ENCODE measurements at regions not wholly inside any gene's neighbourhood (a gene's known extent, or its start where the extent isn't known, plus 50 kb on each side); places are given as distances from the start of the nearest gene placed in this dataset.

DNA sequence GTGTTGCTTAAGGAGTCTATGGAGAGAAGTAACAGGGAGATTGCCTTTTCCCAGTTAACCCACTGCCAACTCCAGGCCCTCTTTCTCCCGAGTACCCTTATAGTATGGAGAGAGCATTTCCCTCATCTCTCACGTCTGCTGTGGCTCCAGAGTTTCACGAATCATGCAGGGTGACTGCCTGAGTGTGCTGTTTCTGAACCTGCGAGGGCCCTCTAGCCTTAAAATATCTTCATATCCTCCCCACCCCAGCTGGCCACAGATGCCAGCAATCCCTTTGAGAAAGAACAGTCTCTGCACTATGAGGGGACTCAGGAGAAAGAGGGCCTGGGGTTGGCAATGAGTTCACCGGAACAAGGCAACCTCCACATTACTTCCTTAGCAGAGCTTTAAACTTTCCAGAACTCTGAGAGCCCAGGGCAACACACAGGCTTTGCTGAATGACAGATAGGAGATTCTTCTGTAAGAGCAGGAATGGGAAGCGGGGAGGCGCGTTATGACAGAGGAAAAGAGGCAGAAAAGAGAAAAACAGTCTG, 81.6 kb upstream of the ANKH start:
- H3K36me3 Mint-ChIP-seq (ENCODE audit: low read depth) = no peaks in the 10 kb centered on the region
- H3K4me1 Mint-ChIP-seq (ENCODE audit: low read depth) = no peaks in the 10 kb centered on the region
- H3K9me3 Mint-ChIP-seq = no peaks in the 10 kb centered on the region
- H3K4me3 Mint-ChIP-seq = no peak overlapping the region
- H3K27me3 Mint-ChIP-seq (ENCODE audit: low read depth) = no peaks in the 10 kb centered on the region
- no peak overlapping the region for H3K27ac Mint-ChIP-seq
- DNase-seq (ENCODE audit: low spot score) = no peak

DNA sequence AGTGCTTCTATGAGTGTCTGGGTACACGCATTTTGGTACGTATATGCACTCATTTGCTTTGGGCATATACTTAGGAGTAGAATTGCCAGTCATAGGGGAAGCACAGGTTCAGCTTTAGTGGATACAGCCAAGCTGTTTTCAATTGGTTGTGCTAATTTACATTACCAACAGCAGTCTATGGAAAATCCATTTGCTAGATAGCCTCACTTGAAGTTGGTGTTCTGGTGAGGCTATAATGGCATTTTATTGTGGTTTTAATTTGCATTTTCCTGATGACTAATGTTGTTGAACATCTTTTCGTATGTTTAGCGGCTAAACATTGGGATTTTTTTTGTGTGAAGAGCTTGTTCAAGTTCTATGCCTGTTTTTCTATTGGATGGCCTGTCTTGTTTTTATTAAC, 76.8 kb upstream of the ANKH start:
- H3K36me3 Mint-ChIP-seq (ENCODE audit: low read depth) = no peaks in the 10 kb centered on the region
- no peak for DNase-seq (ENCODE audit: low spot score)

DNA sequence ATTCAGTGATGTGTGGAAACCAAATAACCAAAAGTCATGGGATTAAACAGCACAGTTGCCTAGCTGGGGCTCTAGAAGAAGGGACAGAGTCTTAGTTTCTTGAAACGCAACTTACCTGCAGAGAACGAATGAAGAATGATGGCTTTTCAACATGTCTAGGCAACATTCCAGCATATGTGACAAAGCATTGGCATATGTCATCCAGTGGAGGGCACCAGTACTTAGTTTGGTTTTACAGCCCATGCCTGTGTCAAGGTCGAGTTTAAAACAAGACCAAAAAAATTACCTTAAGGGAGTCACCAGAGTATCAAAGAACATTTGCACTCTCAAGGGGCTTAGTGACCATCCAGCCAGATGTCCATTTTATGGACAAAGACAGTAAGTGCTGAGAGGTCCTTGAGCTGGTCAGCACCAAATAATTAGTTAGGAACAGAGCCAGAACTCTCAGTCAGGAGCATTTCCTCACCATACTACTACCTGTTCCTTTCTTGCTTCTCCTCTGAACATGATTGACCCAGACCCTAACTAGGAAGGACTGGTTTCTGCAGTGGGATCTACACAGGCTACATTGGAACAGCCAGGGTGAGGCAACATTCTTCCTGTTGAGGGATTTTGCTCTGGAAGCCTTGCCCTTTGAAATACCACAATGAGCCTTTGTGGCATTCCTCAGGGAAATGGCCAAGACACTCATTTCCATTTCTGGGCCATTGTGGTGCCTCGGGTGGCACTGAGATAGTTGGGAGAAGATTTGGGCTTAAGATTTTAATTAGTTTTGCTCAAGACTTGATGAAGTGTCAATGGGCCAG, 75.4 kb upstream of the ANKH start:
- H3K9me3 Mint-ChIP-seq = no peaks in the 10 kb centered on the region
- peaks cover 5% of the 10 kb centered on the region for H3K4me1 Mint-ChIP-seq (ENCODE audit: low read depth)
- H3K4me3 Mint-ChIP-seq = no peak overlapping the region
- peak; percentile 10 for DNase-seq (ENCODE audit: low spot score)
- no peaks in the 10 kb centered on the region for H3K36me3 Mint-ChIP-seq (ENCODE audit: low read depth)
- H3K27ac Mint-ChIP-seq = no peak overlapping the region
- no peaks in the 10 kb centered on the region for H3K27me3 Mint-ChIP-seq (ENCODE audit: low read depth)

More for the DNA sequence above, 76.8 kb upstream of the ANKH start:
- Mint-ChIP-seq H3K4me1 (ENCODE audit: low read depth) (peaks cover 5% of the 10 kb centered on the region), H3K27me3 (ENCODE audit: low read depth) (no peaks in the 10 kb centered on the region), H3K4me3 (no peak overlapping the region), H3K27ac (no peak overlapping the region), H3K9me3 (no peaks in the 10 kb centered on the region)

DNA sequence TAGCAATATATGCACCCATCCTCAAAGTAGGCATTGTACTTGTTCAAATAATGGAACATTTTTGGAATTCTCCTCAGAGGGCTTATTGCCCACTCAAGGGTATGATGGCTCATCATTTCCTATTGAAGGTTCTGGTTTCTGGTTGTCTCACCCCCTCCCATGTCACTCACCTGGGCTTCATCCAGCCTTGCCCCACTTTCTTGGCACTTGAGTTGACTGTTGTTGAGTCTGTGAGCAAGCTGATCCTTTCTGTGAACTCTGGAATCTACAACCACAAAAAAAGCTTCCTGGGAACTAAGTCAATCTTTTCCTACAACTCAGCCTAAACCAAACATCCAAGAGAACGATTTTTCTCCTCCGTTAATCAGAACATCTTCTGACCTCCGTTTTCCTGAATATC, 73.9 kb upstream of the ANKH start:
- Mint-ChIP-seq H3K9me3 (no peaks in the 10 kb centered on the region), H3K27me3 (ENCODE audit: low read depth) (no peaks in the 10 kb centered on the region), H3K36me3 (ENCODE audit: low read depth) (no peaks in the 10 kb centered on the region), H3K4me1 (ENCODE audit: low read depth) (peaks cover 5% of the 10 kb centered on the region), H3K4me3 (no peak overlapping the region), H3K27ac (no peak overlapping the region)
- no peak for DNase-seq (ENCODE audit: low spot score)

DNA sequence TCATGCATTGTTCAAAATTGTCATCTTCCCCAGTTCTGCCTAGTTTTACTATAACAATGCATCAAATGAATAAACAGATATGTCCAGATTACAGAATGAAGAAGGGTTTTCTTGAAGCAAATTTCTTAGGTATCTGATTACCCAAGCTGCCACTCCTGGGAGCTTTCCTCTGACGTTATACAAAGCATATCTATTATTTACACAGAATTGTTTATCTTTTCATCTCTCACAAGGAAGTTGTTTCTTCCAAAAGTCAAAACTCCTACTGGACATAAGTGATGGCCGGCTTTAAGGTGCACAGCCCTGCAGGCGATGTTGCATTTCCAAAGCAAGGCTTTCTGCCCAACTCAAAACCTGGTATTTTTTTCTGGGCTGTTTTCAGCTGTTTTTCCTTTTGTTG, 73.4 kb upstream of the ANKH start:
- H3K27ac Mint-ChIP-seq = no peak overlapping the region
- no peaks in the 10 kb centered on the region for H3K27me3 Mint-ChIP-seq (ENCODE audit: low read depth)
- no peak overlapping the region for H3K4me3 Mint-ChIP-seq
- peaks cover 5% of the 10 kb centered on the region for H3K4me1 Mint-ChIP-seq (ENCODE audit: low read depth)
- H3K9me3 Mint-ChIP-seq = no peaks in the 10 kb centered on the region
- H3K36me3 Mint-ChIP-seq (ENCODE audit: low read depth) = no peaks in the 10 kb centered on the region
- DNase-seq (ENCODE audit: low spot score) = no peak

DNA sequence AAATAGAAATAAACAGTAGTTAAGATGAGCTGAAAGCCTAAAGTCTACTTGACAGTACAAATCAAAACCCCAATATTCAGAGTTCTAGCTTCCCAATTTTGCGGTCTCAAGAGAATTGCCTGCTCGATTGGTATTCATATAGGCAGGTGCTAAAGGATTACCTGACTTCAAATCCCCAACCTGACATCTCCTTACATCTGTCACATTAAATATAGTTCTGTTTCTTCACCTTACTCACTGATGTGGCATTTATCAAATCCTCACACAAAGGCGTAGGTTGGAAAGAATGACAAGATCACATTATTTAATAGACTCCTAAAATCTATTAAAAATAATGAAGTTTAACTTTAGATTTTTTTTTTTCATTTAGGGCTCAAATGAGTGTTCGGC, 72.8 kb upstream of the ANKH start:
- no peak for DNase-seq (ENCODE audit: low spot score)
- Mint-ChIP-seq H3K36me3 (ENCODE audit: low read depth) (no peaks in the 10 kb centered on the region), H3K4me1 (ENCODE audit: low read depth) (peaks cover 5% of the 10 kb centered on the region), H3K27me3 (ENCODE audit: low read depth) (no peaks in the 10 kb centered on the region), H3K27ac (no peak overlapping the region), H3K9me3 (no peaks in the 10 kb centered on the region), H3K4me3 (no peak overlapping the region)

DNA sequence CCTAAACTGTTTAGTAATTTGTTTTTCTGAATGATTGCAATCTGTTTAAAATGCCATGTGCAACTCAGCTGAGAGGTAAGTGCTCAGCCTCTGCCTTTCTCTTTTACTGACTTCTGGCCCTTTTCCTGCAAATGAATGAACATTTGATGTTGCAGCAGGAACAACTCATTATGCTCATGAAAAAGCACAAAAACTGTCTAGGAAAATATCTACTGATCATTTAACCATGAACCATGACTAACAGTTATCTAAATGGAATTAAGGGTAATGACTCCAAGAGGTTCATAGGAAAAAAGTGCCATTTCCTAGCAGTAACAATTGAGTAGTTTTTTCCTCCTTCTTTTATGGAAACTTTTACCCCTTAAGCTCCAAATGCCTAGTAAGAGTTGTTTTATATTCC, 70.6 kb upstream of the ANKH start:
- Mint-ChIP-seq H3K36me3 (ENCODE audit: low read depth) (no peaks in the 10 kb centered on the region), H3K4me3 (no peak overlapping the region), H3K9me3 (no peaks in the 10 kb centered on the region), H3K27me3 (ENCODE audit: low read depth) (no peaks in the 10 kb centered on the region), H3K27ac (no peak overlapping the region), H3K4me1 (ENCODE audit: low read depth) (peaks cover 6% of the 10 kb centered on the region)
- DNase-seq (ENCODE audit: low spot score) = no peak

DNA sequence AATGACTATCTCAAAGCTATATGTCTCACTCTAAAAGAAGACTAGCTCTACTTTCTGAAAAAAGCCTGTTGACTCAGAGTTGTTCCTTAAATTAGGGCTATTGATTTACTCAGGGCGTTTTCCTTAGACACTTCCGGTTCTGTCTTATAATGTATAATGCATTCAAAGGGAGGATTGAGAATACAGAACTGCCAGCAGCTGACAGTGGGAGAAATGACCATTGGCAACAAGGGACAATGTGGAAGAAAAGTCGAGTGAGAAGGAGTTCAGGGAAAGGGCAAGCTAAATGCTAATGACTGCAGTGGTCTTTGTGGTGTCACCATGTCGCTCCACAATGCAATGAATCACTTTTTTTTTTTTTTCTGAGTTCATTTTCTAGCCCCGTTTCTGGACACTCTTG, 65.7 kb upstream of the ANKH start:
- peaks cover 6% of the 10 kb centered on the region for H3K27me3 Mint-ChIP-seq (ENCODE audit: low read depth)
- DNase-seq (ENCODE audit: low spot score) = no peak
- H3K4me1 Mint-ChIP-seq (ENCODE audit: low read depth) = peaks cover 1% of the 10 kb centered on the region
- H3K4me3 Mint-ChIP-seq = no peak overlapping the region
- no peaks in the 10 kb centered on the region for H3K9me3 Mint-ChIP-seq
- H3K27ac Mint-ChIP-seq = no peak overlapping the region
- H3K36me3 Mint-ChIP-seq (ENCODE audit: low read depth) = no peaks in the 10 kb centered on the region

DNA sequence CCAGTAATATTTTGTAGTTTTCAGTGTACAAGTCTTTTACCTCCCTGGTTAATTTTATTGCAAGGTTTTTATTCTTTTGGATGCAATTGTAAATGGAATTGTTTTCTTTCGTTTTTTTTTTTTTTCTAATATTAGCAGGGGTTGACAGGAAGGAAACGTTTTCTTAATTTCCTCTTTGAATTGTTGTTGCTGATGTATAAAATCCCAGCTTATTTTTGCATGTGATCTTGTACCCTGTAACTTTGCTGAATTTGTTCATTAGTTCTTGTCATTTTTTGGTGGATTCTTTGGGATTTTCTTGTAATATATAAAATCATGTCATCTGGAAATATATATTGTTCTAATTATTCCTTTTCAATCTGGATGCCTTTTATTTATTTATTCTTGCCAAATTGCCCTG, 65.0 kb upstream of the ANKH start:
- Mint-ChIP-seq H3K27ac (no peak overlapping the region), H3K9me3 (no peaks in the 10 kb centered on the region), H3K4me1 (ENCODE audit: low read depth) (peaks cover 1% of the 10 kb centered on the region), H3K36me3 (ENCODE audit: low read depth) (no peaks in the 10 kb centered on the region), H3K4me3 (no peak overlapping the region), H3K27me3 (ENCODE audit: low read depth) (peaks cover 6% of the 10 kb centered on the region)
- DNase-seq (ENCODE audit: low spot score) = no peak

DNA sequence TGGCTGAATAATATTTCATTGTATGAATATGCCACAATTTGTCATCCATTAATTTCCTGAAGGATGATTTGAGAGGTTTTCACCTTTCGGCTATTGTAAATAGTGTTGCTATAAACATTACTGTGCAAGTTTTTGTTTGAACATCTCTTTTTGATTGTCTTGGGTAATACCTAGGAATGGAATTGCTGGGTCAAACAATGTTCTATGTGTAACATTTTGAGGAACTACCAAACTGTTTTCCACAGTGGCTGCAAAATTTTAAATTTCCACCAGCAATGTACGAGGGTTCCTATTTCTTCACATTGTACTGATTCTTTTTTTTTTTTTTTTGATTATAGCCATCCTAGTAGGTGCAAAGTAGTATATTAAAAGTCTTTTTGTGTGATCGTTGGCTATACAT, 63.8 kb upstream of the ANKH start:
- Mint-ChIP-seq H3K27ac (no peak overlapping the region), H3K9me3 (no peaks in the 10 kb centered on the region), H3K27me3 (ENCODE audit: low read depth) (peaks cover 6% of the 10 kb centered on the region), H3K4me1 (ENCODE audit: low read depth) (peaks cover 3% of the 10 kb centered on the region), H3K36me3 (ENCODE audit: low read depth) (no peaks in the 10 kb centered on the region), H3K4me3 (no peak overlapping the region)
- DNase-seq (ENCODE audit: low spot score) = no peak

DNA sequence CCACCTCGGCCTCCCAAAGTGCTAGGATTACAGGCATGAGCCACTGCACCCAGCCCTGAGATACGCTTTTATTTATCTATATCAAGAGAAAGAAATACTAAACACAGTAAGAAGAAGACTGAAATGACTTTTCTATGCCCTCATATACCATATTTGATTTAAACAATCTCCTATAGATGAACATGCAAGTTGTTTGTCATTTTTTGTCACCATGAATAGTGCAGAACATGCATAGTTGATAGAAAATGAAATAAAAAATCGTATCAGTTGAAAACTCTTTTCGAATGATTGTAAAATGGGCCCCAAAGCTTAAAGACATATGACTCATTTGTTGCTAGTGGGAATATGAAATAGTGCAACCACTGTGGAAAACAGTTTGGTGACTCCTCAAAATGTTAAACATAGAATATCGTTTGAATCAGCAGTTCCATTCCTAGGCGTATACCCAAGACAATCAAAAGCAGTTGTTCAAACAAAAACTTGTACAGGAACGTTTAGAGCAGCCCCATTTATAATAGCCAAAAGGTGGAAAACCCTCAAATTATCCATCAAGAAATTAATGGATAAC, 61.4 kb upstream of the ANKH start:
- no peaks in the 10 kb centered on the region for H3K9me3 Mint-ChIP-seq
- H3K36me3 Mint-ChIP-seq (ENCODE audit: low read depth) = no peaks in the 10 kb centered on the region
- DNase-seq (ENCODE audit: low spot score) = no peak
- no peak overlapping the region for H3K27ac Mint-ChIP-seq
- H3K4me1 Mint-ChIP-seq (ENCODE audit: low read depth) = peaks cover 6% of the 10 kb centered on the region
- H3K27me3 Mint-ChIP-seq (ENCODE audit: low read depth) = peaks cover 6% of the 10 kb centered on the region
- H3K4me3 Mint-ChIP-seq = no peak overlapping the region

DNA sequence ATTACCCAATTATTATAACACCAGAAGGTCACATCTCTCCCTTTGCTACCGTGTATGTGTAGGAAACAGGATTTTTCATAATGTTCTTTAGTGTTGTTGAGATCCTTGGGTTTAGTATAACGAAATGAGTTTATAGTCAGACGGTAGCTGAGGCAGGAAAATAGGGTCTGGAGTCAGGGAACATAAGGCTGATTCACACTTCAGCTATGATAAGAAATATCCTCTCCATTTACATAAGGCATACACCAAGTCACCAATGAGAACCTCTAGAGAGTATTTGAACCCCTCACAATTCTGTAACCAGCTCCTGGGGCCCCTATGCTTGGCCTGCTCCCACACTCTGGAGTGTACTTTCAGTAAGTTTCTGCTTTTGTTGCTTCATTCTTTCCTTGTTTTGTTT, 58.9 kb upstream of the ANKH start:
- Mint-ChIP-seq H3K36me3 (ENCODE audit: low read depth) (no peaks in the 10 kb centered on the region), H3K4me3 (no peak overlapping the region), H3K4me1 (ENCODE audit: low read depth) (peaks cover 20% of the 10 kb centered on the region), H3K9me3 (no peaks in the 10 kb centered on the region), H3K27me3 (ENCODE audit: low read depth) (no peaks in the 10 kb centered on the region), H3K27ac (no peak overlapping the region)
- no peak for DNase-seq (ENCODE audit: low spot score)

DNA sequence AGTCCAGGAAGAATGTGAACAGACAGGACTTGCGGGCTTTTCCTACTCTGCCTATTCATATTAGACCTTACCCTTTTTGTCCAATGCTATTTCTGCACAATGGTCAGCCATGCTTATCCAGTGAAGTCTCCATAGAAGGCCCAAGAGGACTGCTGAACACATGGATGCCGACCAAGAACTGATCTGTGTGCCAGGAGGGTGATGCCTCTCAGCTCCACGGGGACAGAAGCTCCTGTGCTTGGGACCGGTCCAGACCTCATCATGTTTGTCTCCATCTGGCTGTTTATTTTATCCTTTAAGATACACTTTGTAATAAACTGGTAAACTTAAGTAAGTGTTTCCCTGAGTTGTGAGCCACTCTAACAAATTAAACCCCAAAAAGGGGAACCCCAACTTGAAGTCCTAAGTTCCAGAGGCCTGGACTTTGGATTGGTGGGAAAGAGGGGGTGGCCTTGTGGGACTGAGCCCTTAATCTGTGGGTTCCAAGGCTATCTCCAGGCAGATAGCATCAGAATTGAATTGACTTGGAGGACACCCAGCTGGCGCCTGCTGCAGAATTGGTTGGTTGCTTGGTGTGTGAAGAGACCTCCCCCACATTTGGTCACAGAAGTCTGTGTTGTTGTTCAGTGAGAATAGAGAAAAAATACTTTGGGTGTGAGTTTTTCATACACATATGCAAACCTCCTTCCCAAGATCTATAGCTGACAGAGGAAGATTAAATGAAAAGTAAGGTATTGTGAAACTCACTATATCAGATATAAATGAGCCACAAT, 57.9 kb upstream of the ANKH start:
- Mint-ChIP-seq H3K27me3 (ENCODE audit: low read depth) (no peaks in the 10 kb centered on the region), H3K36me3 (ENCODE audit: low read depth) (no peaks in the 10 kb centered on the region), H3K27ac (no peak overlapping the region), H3K4me3 (no peak overlapping the region), H3K9me3 (no peaks in the 10 kb centered on the region), H3K4me1 (ENCODE audit: low read depth) (peaks cover 30% of the 10 kb centered on the region)
- DNase-seq (ENCODE audit: low spot score) = no peak

DNA sequence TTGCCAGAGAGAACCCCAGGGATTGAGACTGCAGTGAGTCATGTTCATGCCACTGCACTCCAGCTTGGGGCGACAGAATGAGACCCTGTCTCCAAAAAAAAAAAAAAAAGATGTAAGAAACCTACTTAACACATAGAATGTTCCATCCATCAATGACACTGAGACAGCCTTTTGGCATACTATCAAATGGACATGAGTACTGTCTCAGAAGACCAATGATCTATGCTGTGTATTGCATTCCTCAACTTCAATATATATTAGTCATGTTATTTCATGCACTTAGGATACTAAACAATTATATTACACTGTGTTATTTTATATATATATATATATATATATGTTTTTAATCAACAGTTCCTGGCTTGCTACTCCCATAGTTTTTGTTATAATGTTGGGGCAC, 57.1 kb upstream of the ANKH start:
- Mint-ChIP-seq H3K27ac (no peak overlapping the region), H3K9me3 (no peaks in the 10 kb centered on the region), H3K27me3 (ENCODE audit: low read depth) (no peaks in the 10 kb centered on the region), H3K4me1 (ENCODE audit: low read depth) (peaks cover 33% of the 10 kb centered on the region), H3K36me3 (ENCODE audit: low read depth) (no peaks in the 10 kb centered on the region), H3K4me3 (no peak overlapping the region)
- DNase-seq (ENCODE audit: low spot score) = no peak

Data from T-helper 2 cell treated with Interferon-gamma antibody and Interleukin-4, amounts not matched to agents 5 μg/mL and 100 μg/mL, for 36 hours (primary cell).